ENCODE measurements at regions not wholly inside any gene's neighbourhood (a gene's known extent, or its start where the extent isn't known, plus 50 kb on each side); places are given as distances from the start of the nearest gene placed in this dataset.

- Histone ChIP-seq H2AFZ (ENCODE audit: low read length) (no peak overlapping the region), H3K79me2 (ENCODE audit: insufficient read depth, low read length) (no peaks in the 10 kb centered on the region), H3K36me3 (replicated peaks in 1 of 2; ENCODE audit: control insufficient read depth in 1 of 2, insufficient read depth in 2 of 2, low read length in 2 of 2) (no peaks in the 10 kb centered on the region), H3K9me3 (ENCODE audit: low read length) (no peaks in the 10 kb centered on the region), H3K4me2 (ENCODE audit: low read depth, low read length) (no peak overlapping the region), H3K27ac (ENCODE audit: extremely low read length, insufficient read depth, low read length) (no peak overlapping the region), H3K27me3 (ENCODE audit: control insufficient read depth in 1 of 2, insufficient read depth in 2 of 2, low read length in 2 of 2) (no peaks in the 10 kb centered on the region), H4K20me1 (ENCODE audit: insufficient read depth, low read length) (no peaks in the 10 kb centered on the region), H3K9ac (ENCODE audit: insufficient read depth, low read depth, low read length) (no peak overlapping the region), H3K4me1 (ENCODE audit: insufficient read depth, low read length) (no peaks in the 10 kb centered on the region), H3K4me3 (replicated peaks in 1 of 3; ENCODE audit: insufficient read depth in 1 of 3, low read depth in 2 of 3, low read length in 3 of 3) (no peak overlapping the region)
- TF ChIP-seq ZNF792 (CRISPR knock-in tag; IDR thresholded peaks at IDR 0.05) (no peak), MAFK (conservative IDR thresholded peaks at IDR 0.05 in 1 of 2, IDR thresholded peaks at IDR 0.05 in 1 of 2; ENCODE audit: low read length in 2 of 2) (peak; percentile 47 to 82; a peak in 3 of 4 replicates), MAFF (IDR thresholded peaks at IDR 0.05; ENCODE audit: low read depth, low read length) (peak; percentile 72)
- DNase-seq (ENCODE audit: low spot score) (no peak), FAIRE-seq (no peak), ATAC-seq (no peak)
- no TSS peak for BruUV-seq (replicated peaks)
- intact Hi-C loops (cut with micrococcal nuclease; ENCODE audit: unreplicated experiment) (no loop called here), in situ Hi-C loops (cut with HindIII; ENCODE audit: extremely low pct_ligation_motif_present, low pct_unique_long_range_greater_than_20kb) (no loop called here)
- 21% methylated on average over 1 of the region's 1 CpG for WGBS (ENCODE audit: low lambda C conversion rate)
- CTCF ChIA-PET (ENCODE audit: low intra/inter-chr PET ratio, low total read pairs): no interaction called here
- POLR2A ChIA-PET: no interaction called here
Measured at GRCh38 chr11:101279728-101280127, 150.1 kb upstream of the PGR start.

- Histone ChIP-seq H3K27me3 (ENCODE audit: control insufficient read depth in 1 of 2, insufficient read depth in 2 of 2, low read length in 2 of 2) (no peaks in the 10 kb centered on the region), H3K27ac (ENCODE audit: extremely low read length, insufficient read depth, low read length) (no peak overlapping the region), H3K9ac (ENCODE audit: insufficient read depth, low read depth, low read length) (no peak overlapping the region), H3K4me3 (replicated peaks in 1 of 3; ENCODE audit: insufficient read depth in 1 of 3, low read depth in 2 of 3, low read length in 3 of 3) (no peak overlapping the region), H3K9me3 (ENCODE audit: low read length) (no peaks in the 10 kb centered on the region), H2AFZ (ENCODE audit: low read length) (no peak overlapping the region), H3K79me2 (ENCODE audit: insufficient read depth, low read length) (no peaks in the 10 kb centered on the region), H3K4me2 (ENCODE audit: low read depth, low read length) (no peak overlapping the region), H3K36me3 (replicated peaks in 1 of 2; ENCODE audit: control insufficient read depth in 1 of 2, insufficient read depth in 2 of 2, low read length in 2 of 2) (no peaks in the 10 kb centered on the region), H4K20me1 (ENCODE audit: insufficient read depth, low read length) (no peaks in the 10 kb centered on the region), H3K4me1 (ENCODE audit: insufficient read depth, low read length) (no peaks in the 10 kb centered on the region)
- DNase-seq (ENCODE audit: low spot score): no peak
- no peak for FAIRE-seq
- CTCF ChIA-PET (ENCODE audit: low intra/inter-chr PET ratio, low total read pairs): no interaction called here
- in situ Hi-C loops (cut with HindIII; ENCODE audit: extremely low pct_ligation_motif_present, low pct_unique_long_range_greater_than_20kb) (no loop called here), intact Hi-C loops (cut with micrococcal nuclease; ENCODE audit: unreplicated experiment) (no loop called here)
- POLR2A ChIA-PET: no interaction called here
- ATAC-seq: no peak
- BruUV-seq (replicated peaks): no TSS peak
- TF ChIP-seq ZNF142 (CRISPR knock-in tag; IDR thresholded peaks at IDR 0.05) (no peak), ZNF800 (CRISPR knock-in tag; IDR thresholded peaks at IDR 0.05) (no peak), HMGA1 (CRISPR knock-in tag; conservative IDR thresholded peaks at IDR 0.05) (no peak), ZNF33B (CRISPR knock-in tag; IDR thresholded peaks at IDR 0.05) (no peak), ZNF589 (CRISPR knock-in tag; conservative IDR thresholded peaks at IDR 0.05) (no peak), ZBTB3 (CRISPR knock-in tag; IDR thresholded peaks at IDR 0.05; ENCODE audit: borderline replicate concordance, low read depth) (no peak), ZNF484 (CRISPR knock-in tag; IDR thresholded peaks at IDR 0.05; ENCODE audit: borderline replicate concordance, low read depth) (no peak), TEF (CRISPR knock-in tag; IDR thresholded peaks at IDR 0.05) (no peak), AKAP8 (CRISPR knock-in tag; IDR thresholded peaks at IDR 0.05) (no peak)
Measured at GRCh38 chr11:101278286-101278685, 148.7 kb upstream of the PGR start.

Data from HepG2 (cell line).